Fibroblast of skin of right quadriceps (primary cell): ENCODE measurements at regions not wholly inside any gene's neighbourhood (a gene's known extent, or its start where the extent isn't known, plus 50 kb on each side); places are given as distances from the start of the nearest gene placed in this dataset.
"Not testable (repeated sequence)": the region's sequence is repeated elsewhere in the genome, so short reads cannot be mapped to it uniquely, and the experiment has no call there.

Source experiments
- DNase-seq: peaks from one replicate; pipeline ENCODE4 v3.0.0-alpha.2; 2013

GRCh38 chr3:191076903-191077552, 122.0 kb upstream of the OSTN start:
- no peak for DNase-seq

DNA sequence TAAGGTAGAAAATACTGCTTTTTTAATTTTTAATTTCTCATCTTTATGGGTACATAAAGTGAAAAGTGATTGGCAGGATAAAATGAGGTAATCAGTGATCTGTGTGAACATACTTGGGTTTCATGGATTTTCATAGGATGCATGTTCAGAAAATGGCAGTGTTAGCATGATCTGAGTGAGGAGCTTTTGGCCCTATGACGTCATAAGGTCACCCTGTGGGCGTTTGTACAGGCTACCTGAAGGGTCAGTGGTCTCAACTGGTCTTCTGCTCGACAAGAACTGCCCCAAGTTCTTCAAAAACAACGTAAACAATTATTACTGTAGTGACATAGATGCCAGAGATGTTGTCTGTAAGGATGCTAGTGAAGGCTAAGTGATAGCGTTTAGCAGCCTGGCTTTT, 124.5 kb upstream of the OSTN start:
- DNase-seq: no peak

GRCh38 chr3:191070762-191071403, 128.2 kb upstream of the OSTN start:
- DNase-seq: peak; percentile 40

- DNase-seq: peak; percentile 90
Observed at GRCh38 chr3:191070201-191070600, 128.8 kb upstream of the OSTN start.

- peak; percentile 25 for DNase-seq
Observed at GRCh38 chr3:191068946-191069813, 129.9 kb upstream of the OSTN start.

DNA sequence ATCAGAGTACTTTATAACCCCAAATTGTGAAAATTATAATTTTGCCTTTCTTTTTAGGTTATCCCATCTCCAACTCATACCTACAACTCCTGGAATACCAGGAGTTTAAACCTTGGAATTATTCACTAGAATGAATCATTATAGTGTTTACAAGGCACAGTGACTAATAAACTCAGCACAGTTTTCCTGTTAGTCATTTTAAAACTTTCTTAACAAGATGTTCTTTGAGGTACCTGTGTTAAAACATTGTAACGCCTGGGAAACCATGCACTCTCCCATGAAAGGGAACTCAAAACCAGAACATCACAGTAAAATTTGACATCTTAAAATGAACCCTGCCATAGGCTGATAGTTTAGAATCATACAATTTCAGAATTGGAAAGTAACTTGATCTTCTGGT, 132.4 kb upstream of the OSTN start:
- DNase-seq: peak; percentile 43

DNA sequence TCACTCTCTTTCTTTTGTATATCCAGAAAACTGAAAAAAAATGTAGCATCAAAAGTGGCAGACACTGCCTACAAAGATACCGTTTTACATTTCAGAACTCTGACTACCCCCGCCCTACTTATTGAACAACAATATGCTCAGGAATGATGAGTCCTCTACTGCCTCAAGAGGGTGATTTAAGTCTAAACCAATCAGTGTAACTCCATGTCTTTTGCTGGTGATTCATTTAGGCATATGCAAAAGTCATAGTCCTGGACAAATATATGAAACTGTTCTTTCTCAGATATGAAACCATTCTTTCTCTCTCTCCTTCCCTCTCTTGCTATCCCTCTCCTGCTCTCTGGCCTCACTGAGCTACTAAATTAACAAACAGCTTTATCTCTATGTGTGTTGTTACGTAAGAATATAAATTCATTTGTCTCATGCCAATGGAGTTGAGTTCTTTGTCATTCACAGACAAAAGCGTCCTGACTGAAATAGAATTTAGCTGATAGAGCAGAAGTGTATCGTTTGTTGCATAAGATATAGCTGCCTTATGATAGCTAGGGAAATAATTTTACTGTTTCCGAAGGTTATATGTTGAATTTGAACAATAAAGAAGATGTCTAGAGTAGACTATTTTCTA, 133.7 kb upstream of the OSTN start:
- DNase-seq: peak; percentile 63

- peak; percentile 5 for DNase-seq
Observed at GRCh38 chr3:191051037-191051436, 148.0 kb upstream of the OSTN start.

DNA sequence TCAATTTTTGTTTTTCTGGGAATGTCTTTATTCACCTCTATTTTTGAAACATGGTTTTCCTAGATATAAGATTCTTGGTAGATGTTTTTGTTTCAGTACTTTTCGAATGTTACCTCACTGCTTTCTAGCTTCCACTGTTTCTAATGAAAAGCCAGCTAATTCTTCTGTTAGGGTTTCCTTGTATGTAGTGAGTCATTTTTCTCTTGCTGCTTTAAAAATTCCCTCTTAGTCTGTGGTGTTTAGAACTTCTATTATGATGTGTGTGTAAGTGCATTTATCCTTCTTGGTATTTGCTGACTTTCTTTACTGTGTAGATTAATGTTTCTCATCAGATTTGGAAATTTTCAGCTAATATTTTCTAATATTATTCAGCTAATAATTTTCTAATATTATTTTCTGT, 151.1 kb upstream of the OSTN start:
- DNase-seq: no peak

DNA sequence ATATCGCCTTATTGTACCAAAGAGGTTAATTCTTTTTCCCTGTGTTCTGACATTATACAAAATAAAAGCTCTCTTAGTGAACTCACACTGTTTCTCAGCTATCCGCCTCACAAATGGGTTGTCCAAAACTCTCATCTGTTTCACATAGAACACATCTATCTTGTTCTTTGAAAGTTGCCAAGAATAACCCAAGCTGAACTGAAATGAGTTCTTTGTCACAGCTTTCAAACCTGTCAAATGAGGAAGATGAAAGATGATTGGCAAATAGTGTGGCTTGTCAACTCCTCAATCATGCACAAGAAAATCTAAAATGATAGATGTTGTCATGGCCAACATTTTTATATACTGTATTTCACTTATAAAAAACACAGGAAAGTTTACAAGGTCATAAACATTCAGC, 168.1 kb upstream of the OSTN start:
- DNase-seq: no peak

DNA sequence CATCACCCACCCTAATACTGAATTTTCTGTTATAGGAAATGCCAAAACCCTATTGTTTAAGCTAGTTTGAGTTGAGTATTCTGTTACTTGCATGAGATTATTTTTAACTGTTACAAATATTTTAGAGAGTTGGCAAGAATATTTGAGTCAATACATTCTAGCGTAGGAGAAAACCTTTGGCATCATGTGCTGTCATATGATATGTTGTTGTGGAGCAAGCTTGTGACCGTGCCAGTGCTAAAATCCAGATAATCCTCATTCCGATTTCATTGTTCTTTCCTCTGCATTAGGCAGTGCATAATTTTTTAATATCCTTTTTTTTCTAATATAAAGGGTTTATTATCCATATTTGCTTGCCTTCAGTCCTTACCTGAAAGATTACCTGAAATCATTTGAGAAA, 168.0 kb upstream of the GMNC start:
- DNase-seq: no peak

DNA sequence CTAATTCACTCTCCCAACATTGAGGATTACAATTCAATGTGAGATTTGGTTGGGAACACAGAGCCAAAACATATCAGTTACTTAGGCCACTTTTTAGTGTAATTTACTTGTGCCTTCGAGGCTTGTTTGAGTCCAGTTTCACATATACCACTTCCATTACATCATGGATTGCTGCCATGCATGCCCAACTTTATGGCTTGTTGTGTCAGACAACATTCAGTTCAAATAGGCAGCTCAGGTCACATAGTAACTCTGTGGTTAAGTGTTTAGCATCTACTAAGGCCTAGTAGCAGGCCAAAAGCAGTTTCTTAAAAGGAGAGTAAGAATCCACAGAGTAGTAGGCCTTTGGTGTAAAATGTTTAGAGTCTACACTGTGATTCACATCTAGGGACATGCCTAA, 164.3 kb upstream of the GMNC start:
- no peak for DNase-seq

- no peak for DNase-seq
Observed at GRCh38 chr3:191020730-191021396, 158.4 kb upstream of the GMNC start.

DNA sequence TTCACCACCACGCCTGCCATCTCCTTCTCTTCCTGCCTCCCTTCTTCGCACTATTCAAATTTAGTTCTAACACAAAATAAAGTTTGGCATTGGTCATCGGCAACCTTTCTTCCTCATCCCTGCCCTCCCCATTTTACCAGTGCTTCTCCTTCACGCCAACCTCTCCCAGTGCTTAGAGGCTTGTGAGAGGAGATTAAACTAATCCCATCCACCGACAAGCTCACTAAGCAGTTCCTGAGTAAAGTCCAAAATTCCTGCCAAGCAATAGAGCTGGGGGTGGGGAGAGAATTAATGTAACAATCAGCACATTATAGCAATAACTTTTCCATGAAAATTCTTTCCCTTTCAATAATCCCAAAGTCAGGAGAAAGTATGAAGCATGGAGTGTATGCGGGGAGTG, 157.4 kb upstream of the GMNC start:
- no peak for DNase-seq

GRCh38 chr3:191015960-191016359, 153.5 kb upstream of the GMNC start:
- not testable (repeated sequence) for DNase-seq

DNA sequence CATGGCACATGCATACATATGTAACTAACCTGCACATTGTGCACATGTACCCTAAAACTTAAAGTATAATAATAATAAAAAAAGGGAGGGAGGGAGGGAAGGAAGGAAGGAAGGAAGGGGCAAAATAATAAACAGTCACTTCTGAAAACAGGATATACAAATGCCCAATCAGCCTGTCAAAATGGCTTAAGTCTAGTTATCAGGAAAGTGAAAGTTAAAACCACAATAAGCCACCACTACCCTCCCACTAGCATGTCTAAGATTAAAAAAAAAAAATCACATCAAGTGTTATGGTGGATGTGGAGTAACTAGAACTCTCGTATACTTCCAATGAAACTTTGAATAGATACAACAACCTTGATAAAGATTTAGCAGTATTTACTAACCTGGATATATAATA, 145.6 kb upstream of the GMNC start:
- no peak for DNase-seq

- no peak for DNase-seq
Observed at GRCh38 chr3:191005790-191006189, 143.3 kb upstream of the GMNC start.

DNA sequence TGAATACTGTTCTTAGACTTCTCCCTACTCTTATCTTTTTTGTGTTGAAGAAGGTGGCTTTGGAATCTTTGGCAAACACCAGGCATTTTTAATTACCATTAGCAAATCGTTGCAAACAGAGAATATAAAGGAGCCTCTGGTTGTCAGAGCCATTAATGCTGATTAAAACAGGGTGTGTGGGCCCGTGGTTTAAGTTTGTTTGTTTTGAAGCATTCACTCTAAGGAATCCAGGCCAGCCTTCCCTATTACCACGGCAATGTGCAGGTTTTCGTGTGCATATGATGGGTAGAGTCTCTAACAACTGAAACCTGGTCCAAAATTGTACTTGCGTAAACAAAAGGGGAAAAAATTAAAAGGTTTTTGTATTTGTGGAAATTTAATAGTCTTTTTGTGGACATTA, 141.2 kb upstream of the GMNC start:
- no peak for DNase-seq

DNA sequence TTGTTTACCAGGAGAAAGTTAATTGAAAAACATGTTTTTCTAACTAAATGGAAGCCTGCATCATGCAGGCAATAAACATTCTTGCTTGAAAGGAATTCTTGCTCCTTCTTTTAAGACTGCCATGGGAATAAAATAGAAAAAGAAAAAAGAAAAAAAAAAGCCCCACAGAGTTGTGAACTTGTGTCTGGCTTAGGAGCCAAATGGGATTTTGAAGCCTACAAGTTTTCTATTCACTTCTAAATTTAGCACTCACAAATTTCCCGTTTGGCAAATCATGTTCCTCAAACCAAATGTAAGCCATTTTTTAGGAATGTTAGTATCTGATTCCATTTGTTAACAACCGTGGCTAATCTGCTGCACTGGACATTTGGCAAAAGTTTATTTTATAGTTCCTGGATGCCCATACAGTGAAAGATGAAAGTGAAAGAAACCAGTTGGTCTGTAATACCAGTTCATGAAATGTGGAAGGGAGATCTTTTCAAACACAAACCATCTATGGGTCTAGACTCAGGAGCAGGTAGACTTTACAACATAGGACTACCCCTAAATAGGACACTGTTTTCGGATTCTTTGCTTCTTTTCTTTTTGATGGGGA, 133.8 kb upstream of the GMNC start:
- DNase-seq: no peak

GRCh38 chr3:190995156-190995555, 132.7 kb upstream of the GMNC start:
- DNase-seq: no peak

GRCh38 chr3:190990898-190991297, 128.4 kb upstream of the GMNC start:
- DNase-seq: no peak

- no peak for DNase-seq
Observed at GRCh38 chr3:190989218-190989617, 126.7 kb upstream of the GMNC start.

DNA sequence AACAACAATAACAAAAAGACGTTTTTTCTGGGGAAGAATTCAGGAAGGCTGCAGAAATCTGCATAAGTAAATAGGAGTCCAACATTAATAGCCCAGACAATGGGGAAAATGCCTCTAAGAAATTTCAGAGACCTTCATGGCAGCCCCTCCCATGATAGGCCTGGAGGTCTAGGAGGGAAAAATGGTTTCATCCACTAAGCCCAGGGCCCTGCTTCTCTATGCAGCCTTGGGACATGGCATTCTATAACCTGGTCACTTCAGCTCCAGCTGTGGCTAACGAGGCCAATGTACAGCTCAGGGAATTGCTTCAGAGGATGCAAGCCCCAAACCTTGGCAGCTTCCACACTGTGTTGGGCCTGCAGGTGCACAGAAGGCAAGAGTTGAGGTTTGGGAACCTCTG, 125.6 kb upstream of the GMNC start:
- no peak for DNase-seq
